ENCODE measurements at regions not wholly inside any gene's neighbourhood (a gene's known extent, or its start where the extent isn't known, plus 50 kb on each side); places are given as distances from the start of the nearest gene placed in this dataset.

- DNase-seq = no peak
- Mint-ChIP-seq H3K4me1 (peaks cover 16% of the 10 kb centered on the region), H3K9me3 (peaks cover under 1% of the 10 kb centered on the region), H3K27me3 (ENCODE audit: low read depth, poor library complexity) (peaks cover 3% of the 10 kb centered on the region), H3K36me3 (ENCODE audit: low read depth) (no peaks in the 10 kb centered on the region), H3K4me3 (no peak overlapping the region), H3K27ac (no peak overlapping the region)
- no peak for TF ChIP-seq CTCF (IDR thresholded peaks at IDR 0.05)
Measured at GRCh38 chr11:106601684-106602297, 416.5 kb downstream of the GUCY1A2 start.

DNA sequence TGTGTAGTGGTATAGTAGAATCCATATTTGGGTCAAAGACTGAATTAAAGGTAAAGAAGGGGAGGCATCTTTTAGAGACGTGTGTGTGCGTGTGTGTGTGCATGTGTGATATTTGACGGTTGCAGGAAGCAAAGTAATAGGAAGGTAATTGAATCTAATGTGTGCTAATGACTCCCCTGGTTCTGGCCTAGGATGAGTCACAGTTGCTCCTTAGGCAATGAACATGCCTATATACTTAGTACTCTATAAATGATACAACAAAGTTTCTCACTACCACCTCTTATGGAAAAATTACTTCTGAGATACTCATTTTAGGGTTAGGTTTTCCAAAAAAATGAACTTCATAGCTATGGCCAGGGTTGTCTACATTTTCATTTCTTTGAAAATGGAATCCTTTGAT, 409.6 kb downstream of the GUCY1A2 start:
- H3K4me1 Mint-ChIP-seq = peaks cover 7% of the 10 kb centered on the region
- no peak for DNase-seq
- H3K27ac Mint-ChIP-seq = no peak overlapping the region
- H3K4me3 Mint-ChIP-seq = no peak overlapping the region
- H3K36me3 Mint-ChIP-seq (ENCODE audit: low read depth) = no peaks in the 10 kb centered on the region
- no peaks in the 10 kb centered on the region for H3K9me3 Mint-ChIP-seq
- no peak for TF ChIP-seq CTCF (IDR thresholded peaks at IDR 0.05)
- H3K27me3 Mint-ChIP-seq (ENCODE audit: low read depth, poor library complexity) = no peaks in the 10 kb centered on the region

DNA sequence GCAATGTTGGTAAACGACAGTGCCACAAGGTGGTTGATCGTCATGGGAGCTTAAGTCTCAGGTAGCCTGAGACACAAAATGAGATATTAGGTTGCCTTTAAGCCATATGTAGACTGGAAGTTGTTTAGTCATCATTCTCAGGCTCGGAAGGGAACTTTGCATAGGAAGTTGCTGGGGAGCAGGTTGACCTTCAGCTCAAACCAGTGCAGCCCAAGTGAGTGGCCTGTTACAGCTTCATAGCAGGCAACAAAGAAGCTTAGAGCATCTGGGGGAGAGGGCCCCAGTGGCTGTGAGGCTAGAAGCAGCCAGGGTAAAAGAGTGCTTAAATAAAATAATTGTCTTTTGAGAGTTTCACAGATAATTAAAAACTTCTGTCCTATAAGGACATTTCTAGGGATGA, 404.0 kb downstream of the GUCY1A2 start:
- no peak for DNase-seq
- no peaks in the 10 kb centered on the region for H3K4me1 Mint-ChIP-seq
- H3K27ac Mint-ChIP-seq = no peak overlapping the region
- H3K27me3 Mint-ChIP-seq (ENCODE audit: low read depth, poor library complexity) = no peaks in the 10 kb centered on the region
- no peaks in the 10 kb centered on the region for H3K9me3 Mint-ChIP-seq
- no peak overlapping the region for H3K4me3 Mint-ChIP-seq
- TF ChIP-seq CTCF (IDR thresholded peaks at IDR 0.05) = no peak
- no peaks in the 10 kb centered on the region for H3K36me3 Mint-ChIP-seq (ENCODE audit: low read depth)

DNA sequence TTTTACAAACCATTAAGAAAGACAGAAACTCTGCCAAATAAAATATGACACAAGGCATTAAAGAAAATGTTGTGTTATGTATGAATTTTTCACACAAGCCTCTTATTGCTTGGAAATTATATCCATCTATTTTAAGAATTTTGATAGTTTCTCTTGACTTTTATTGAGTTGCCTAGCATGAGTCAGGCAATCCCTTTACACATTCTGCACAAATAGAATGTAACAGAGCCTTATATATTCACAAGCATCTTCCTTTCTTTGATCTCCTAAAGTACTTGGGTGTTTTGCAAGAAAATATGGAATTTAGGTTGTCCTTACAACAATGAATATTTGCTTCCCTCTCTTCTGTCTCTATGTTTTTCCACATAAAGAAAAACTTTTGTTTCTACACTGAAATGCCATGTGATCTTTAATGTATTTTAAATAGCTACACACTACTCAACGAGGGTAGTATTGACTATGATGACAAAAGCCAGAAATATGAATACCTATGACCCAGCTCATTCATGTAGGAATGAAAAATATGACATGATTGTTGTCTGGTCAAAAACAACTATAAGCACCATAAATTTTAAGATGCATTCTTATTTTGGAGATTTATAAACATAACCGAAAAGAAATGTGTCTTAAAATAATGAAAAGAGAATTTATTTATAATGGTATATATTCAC, 398.8 kb downstream of the GUCY1A2 start:
- no peak overlapping the region for H3K27ac Mint-ChIP-seq
- H3K4me1 Mint-ChIP-seq = peaks cover 4% of the 10 kb centered on the region
- DNase-seq = no peak
- H3K4me3 Mint-ChIP-seq = no peak overlapping the region
- H3K27me3 Mint-ChIP-seq (ENCODE audit: low read depth, poor library complexity) = no peaks in the 10 kb centered on the region
- H3K36me3 Mint-ChIP-seq (ENCODE audit: low read depth) = no peaks in the 10 kb centered on the region
- no peak for TF ChIP-seq CTCF (IDR thresholded peaks at IDR 0.05)
- H3K9me3 Mint-ChIP-seq = peaks cover 4% of the 10 kb centered on the region

DNA sequence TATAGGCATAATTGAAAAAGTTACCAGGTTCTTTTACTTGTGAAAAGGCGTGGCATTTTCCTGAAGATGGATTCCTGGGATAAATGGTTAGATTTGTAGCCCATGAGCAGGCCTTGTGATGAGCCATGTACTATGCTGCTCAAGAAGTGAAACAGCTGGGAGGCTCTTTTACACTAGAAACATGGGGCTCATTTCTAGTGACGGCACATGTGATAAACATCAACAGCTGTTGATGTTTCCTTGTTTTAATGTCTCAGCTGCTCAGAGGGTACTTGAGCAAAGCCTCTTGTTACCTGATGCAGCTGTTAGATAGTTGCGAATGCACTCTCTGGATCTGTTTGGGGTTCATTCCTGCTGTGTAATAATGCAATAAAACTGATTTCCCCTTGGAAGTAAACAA, 396.8 kb downstream of the GUCY1A2 start:
- H3K36me3 Mint-ChIP-seq (ENCODE audit: low read depth) = no peaks in the 10 kb centered on the region
- H3K27ac Mint-ChIP-seq = no peak overlapping the region
- H3K4me3 Mint-ChIP-seq = no peak overlapping the region
- no peak for DNase-seq
- H3K27me3 Mint-ChIP-seq (ENCODE audit: low read depth, poor library complexity) = no peaks in the 10 kb centered on the region
- TF ChIP-seq CTCF (IDR thresholded peaks at IDR 0.05) = no peak
- H3K4me1 Mint-ChIP-seq = peaks cover 8% of the 10 kb centered on the region
- peaks cover 4% of the 10 kb centered on the region for H3K9me3 Mint-ChIP-seq

All from nephron progenitor cell (in vitro differentiated cells).